Stimulated activated CD4-positive, alpha-beta T cell treated with anti-CD3 and anti-CD28 coated beads, Interleukin-1b, Interleukin-23, amount 100 ng/mL, for 1 hour (primary cell): ENCODE measurements at regions not wholly inside any gene's neighbourhood (a gene's known extent, or its start where the extent isn't known, plus 50 kb on each side); places are given as distances from the start of the nearest gene placed in this dataset.
"Not testable (repeated sequence)": the region's sequence is repeated elsewhere in the genome, so short reads cannot be mapped to it uniquely, and the experiment has no call there.

Source experiments
- DNase-seq, 2 donors: peaks; one replicate each; pipeline ENCODE4 v3.0.0-alpha.2; 2020; ENCODE audit warnings: low read depth in 2 of 2

GRCh38 chr1:149635290-149635899 is 51.7 kb downstream of the PPIAL4C start:
- not testable (repeated sequence) for DNase-seq

- peak; percentile 70 to 73 for DNase-seq
Measured at GRCh38 chr1:149636286-149637122, 52.9 kb downstream of the PPIAL4C start.

GRCh38 chr1:149638481-149638880 is 54.8 kb downstream of the PPIAL4C start:
- DNase-seq = not testable (repeated sequence)

DNA sequence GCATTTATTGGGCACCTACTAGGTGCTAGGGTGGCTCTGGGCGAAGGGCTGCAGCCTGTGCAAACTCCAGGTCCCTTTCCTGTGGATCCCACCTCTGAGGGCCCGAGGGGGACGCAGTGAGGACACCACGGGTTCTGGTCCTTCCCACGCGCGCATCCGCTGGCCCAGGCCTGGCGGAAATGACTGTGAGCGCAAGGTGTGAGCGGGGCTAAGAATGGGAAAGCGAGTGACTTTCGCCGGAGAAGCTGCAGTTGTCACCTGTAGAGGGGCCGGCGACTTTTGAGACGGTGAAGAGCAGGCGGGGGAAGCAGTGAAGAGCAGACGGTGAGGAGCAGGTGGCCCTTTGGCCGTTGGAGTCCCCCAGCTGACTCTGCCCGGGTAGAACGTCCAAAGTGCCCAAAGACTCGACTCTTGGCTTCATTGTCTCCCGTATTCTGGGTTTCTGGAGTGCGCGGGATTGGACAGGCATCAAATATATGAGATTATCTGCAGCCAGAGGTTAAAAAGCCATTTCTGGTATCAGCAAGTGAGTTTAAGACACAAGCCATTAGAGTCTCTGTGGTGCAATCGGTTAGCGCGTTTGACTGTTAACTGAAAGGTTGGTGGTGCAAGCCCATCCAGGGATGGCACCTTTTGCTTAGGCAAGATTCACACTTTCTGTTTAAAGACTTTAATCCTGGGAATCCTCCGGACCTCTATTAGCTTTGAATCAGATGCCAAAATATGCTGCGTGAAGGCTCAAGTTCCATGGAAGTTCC is 55.4 kb downstream of the PPIAL4C start:
- not testable (repeated sequence) for DNase-seq

DNA sequence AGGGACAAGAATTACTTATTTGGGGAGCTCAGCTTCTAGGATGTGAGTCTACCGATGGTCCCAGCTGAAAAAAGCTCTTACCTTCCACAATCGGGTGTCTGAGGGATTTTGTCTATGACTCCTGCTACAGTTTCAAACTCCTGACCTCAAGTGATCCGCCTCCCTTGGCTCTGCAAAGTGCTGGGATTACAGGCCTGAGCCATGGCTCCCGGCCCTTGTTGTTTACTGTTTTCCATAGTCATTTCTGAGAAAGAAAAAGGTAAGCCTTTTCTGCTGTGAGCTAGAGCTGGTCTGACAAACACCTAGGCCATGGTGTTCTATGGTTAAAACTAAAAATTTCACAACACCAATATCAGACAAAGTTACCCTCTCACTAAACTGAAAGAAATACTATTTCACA is 57.5 kb downstream of the PPIAL4C start:
- not testable (repeated sequence) for DNase-seq

DNA sequence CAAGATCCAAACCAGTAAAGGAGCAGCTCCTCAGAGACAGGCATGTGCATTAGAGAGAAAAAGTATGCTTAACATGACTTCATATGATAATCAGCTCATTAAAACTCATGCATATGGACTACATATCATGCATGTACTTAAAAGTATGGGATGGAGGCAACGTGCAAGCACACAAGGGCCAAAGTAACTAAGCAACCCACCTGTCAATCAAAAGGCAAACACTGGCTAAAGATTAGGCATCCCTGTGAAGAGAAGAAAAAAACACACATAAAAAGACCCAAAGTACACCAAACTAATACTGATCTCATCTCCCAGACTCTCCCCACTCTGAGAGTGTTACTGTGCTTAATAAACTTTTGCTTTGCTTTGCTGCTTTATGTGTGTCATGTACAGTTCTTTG is 61.2 kb downstream of the PPIAL4C start:
- DNase-seq = not testable (repeated sequence)

DNA sequence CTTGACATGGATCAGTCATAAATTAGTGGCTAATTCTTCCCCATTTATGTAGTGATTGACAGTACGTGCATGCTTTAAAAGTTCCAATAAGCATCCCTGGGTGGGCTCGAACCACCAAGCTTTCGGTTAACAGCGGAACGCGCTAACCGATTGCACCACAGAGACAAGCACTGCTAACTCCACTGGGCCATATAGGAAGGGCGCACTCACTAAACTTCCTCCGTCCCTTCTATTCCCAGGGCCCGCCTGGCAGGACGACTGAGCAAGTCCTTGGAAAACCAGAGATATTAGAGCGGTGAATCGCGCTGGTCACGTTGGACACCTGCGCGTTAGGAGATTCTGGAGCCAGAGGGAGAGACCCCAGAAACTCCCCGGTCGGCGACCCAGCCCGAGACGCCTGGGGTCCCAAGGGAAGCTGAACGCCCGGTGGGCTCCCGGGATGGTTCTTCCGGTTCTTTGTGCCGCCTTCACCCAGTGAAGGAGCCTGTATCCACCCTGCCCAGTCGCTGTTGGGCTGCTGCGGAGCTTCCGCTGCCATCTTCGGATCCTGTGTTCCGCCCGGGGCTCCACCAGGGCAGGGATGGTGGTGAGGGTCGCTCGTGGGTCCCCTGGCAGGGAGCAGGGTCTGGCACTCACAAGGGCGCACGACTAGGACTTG is 62.8 kb downstream of the PPIAL4C start:
- not testable (repeated sequence) for DNase-seq

DNA sequence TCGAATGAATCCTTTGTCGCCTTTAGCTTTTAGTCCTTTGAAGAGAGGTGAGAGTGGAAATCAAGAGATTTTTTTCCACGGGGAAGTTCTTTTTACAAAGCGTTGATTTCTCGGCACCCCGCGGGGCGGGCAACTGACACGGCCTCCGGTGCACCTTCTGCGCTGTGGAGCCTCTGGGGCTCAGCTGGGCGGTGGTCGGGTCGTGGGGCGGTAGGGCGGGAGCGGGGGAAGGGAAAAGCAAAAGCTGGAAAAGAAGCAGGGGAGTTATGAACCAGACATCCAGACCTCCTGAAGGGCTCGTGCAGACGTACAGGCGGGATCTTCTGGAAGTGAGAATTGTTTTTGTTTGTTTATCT is 63.3 kb downstream of the PPIAL4C start:
- not testable (repeated sequence) for DNase-seq

DNA sequence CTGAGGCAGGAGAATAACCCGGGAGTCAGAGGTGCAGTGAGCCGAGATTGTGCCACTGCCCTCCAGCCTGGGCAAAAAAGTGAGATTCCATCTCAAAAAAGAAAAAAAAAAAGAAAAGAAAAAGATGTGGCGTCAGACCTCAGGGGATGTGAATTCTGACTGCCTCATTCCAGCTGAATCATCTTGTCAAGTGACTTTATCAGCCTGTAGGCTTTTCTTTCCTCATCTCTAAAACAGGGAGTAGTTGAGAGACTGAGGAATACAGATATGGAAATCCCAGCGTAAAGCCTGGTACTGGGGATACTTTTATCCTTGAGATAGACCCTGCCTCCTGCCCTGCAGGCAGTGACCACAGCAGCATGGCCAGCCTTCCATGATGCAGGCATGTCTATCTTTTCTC is 74.1 kb downstream of the PPIAL4C start:
- not testable (repeated sequence) for DNase-seq

DNA sequence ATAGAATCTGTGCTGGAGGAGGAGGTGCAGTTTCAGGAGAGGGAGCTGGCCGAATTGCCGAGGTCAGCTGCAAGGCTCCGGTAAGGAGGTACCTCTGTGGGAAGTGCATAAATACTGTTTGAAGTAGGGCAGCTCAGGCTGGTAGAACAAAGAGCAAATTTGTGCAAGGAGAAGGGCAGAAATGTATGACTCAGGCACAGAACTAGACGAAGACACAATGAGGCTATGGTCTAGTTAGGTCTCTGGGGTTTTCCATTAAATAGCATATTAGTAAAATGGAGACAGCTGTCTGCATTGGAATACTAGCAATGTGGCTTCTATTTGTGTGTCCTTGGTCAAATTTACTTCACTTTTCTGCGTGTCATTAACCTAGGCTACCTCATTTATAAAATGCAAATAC is 74.5 kb downstream of the PPIAL4C start:
- DNase-seq = not testable (repeated sequence)

DNA sequence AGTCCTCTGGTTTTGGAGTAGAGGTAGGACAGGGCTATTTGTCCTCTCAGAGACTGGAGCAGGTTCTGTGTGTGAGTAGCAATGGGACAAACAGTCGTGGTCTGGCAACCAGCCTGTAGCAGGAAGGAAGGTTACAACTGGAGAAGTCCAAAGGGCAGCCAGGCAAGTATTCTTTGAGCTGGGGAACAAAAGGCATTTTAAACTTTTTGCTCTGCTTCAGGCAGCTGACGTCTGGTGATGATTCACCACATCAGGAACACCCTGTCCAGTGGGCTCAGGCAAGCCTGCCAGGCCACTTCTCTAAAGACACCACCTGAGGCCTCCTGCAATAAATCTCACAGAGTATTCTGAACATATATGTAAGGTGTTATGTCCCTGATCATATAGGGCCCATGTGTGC is 81.0 kb downstream of the PPIAL4C start:
- DNase-seq = not testable (repeated sequence)

DNA sequence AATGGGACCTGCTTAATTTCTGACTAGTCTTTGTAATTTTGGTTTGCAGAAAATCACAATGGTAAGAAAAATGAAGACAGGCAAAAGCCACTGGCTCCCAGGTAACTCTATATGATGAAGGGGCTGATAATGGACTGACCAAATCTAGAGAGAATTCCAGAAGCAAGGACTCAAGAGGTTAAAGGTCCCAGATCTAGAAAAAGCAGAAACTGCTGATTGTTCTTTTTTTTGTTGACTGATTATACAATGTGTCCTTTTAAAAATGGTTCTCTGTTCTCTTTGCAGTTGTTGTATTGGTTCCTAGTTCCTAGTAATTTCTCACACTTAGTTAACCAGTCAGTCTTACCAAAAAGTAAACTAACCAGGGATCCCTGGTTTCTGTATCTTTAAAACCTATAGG is 81.4 kb downstream of the PPIAL4C start:
- DNase-seq = not testable (repeated sequence)

GRCh38 chr1:149665528-149665927 is 81.9 kb downstream of the PPIAL4C start:
- DNase-seq = not testable (repeated sequence)

DNA sequence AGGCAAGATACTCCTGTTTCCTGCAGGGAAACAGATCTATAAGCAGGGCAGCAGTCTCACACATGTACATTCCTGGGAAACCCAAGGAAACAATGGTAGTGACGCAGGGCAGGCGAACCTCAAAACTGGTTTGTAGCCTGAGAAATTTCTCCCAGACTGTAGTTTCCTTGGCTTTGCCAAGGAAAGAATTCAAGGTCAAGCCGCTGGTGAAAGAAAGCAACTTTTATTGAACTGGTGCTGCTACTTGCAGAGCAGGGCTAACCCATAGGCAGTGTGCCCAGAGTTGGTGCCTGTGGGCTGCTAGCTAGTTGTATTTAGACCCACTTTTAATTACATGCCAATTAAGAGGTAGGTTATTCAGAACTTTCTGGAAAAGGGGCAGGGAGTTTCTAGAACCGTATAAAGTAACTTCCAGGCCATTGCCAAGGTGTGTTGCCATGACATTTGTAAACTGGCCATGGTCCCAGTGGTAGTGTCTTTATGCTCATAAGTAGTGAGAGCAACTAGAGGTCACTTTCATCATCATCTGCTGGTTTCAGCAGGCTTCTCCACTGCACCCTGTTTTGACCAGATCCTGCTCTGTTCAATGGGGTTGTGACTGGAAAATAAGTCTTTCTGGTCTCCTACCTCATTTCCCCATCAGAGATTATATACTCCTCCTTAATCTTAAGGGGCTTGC is 89.7 kb downstream of the PPIAL4C start:
- DNase-seq = not testable (repeated sequence)

- not testable (repeated sequence) for DNase-seq
Measured at GRCh38 chr1:149674921-149675320, 91.3 kb downstream of the PPIAL4C start.

GRCh38 chr1:149677359-149677758 is 93.7 kb downstream of the PPIAL4C start:
- DNase-seq = not testable (repeated sequence)

DNA sequence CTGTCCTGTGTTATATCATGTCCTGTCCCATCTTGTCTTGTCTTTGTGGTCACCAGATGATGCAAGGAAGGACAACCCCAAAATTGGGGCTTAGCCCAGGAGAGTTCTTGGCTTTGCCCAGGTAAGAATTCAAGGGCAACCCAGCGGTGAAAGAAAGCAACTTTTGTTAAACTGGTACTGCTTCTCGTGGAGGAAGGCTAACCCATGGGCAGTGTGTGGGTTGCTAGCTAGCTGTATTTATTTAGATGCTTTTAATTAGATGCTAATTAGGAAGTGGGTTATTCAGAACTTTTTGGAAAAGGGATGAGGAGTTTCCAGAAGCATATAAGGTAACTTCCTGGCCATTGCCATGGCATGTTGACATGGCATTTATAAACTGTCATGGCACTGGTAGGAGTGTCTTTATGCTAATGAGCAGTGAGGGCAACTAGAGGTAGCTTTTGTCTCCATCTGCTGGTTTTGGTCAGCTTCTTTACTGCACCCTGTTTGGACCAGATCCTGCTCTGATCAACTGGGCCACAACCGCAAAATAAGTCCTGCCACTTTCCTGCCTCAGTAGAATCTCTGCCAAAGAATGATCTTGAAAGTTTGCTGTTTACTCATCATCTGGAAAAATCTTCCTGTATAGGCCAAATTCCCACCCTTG is 95.8 kb upstream of the FCGR1A start:
- DNase-seq = not testable (repeated sequence)

DNA sequence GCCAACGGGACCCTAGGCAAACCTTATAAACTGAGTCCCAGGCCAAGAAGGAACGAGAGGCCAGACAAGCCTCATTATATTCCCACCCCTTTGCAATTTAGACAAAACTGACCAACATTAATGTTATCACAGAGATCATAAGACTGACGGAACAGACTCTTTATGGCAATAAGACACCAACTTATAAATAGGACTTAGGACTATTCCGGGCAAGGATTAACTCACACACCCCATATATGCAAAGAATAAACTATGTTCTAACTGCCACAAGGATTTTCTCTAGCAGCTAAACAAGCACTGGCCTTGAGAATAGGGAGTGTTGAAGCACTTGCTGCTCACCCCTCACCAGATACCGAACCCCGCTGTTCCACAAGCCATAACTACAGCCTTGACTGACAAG is 91.1 kb upstream of the FCGR1A start:
- not testable (repeated sequence) for DNase-seq

- not testable (repeated sequence) for DNase-seq
Measured at GRCh38 chr1:149692804-149693539, 89.5 kb upstream of the FCGR1A start.

- not testable (repeated sequence) for DNase-seq
Measured at GRCh38 chr1:149695066-149695465, 87.4 kb upstream of the FCGR1A start.
